Germinal center (tissue), 1 donor: ENCODE measurements at regions not wholly inside any gene's neighbourhood (a gene's known extent, or its start where the extent isn't known, plus 50 kb on each side); places are given as distances from the start of the nearest gene placed in this dataset.

Experiments used
- DNase-seq: peaks from one replicate; pipeline ENCODE4 v3.0.0; 2012; ENCODE audit warnings: mixed read lengths, low spot score

GRCh38 chr12:77406219-77406905 is 341.0 kb upstream of the E2F7 start:
- no peak for DNase-seq

GRCh38 chr12:77402716-77403115 is 337.3 kb upstream of the E2F7 start:
- DNase-seq: no peak

GRCh38 chr12:77401770-77402081 is 336.4 kb upstream of the E2F7 start:
- DNase-seq: no peak

GRCh38 chr12:77401064-77401769 is 335.8 kb upstream of the E2F7 start:
- DNase-seq: no peak

- no peak for DNase-seq
These were observed 327.2 kb upstream of the E2F7 start for GRCh38 chr12:77392467-77393088.

GRCh38 chr12:77388445-77389265 is 323.3 kb upstream of the E2F7 start:
- no peak for DNase-seq

- no peak for DNase-seq
These were observed 322.3 kb upstream of the E2F7 start for GRCh38 chr12:77387671-77388070.

- no peak for DNase-seq
These were observed 321.8 kb upstream of the E2F7 start for GRCh38 chr12:77387214-77387613.

GRCh38 chr12:77384941-77385340 is 319.6 kb upstream of the E2F7 start:
- DNase-seq: no peak

GRCh38 chr12:77382096-77382742 is 316.9 kb upstream of the E2F7 start:
- DNase-seq: no peak

GRCh38 chr12:77377622-77378021 is 312.3 kb upstream of the E2F7 start:
- no peak for DNase-seq

GRCh38 chr12:77377116-77377515 is 311.7 kb upstream of the E2F7 start:
- no peak for DNase-seq

- no peak for DNase-seq
These were observed 309.3 kb upstream of the E2F7 start for GRCh38 chr12:77374673-77375072.

GRCh38 chr12:77372494-77372893 is 307.1 kb upstream of the E2F7 start:
- no peak for DNase-seq

GRCh38 chr12:77372026-77372425 is 306.7 kb upstream of the E2F7 start:
- no peak for DNase-seq

- DNase-seq: no peak
These were observed 303.0 kb upstream of the E2F7 start for GRCh38 chr12:77368379-77368778.

GRCh38 chr12:77366616-77367015 is 301.2 kb upstream of the E2F7 start:
- no peak for DNase-seq

GRCh38 chr12:77364400-77364799 is 299.0 kb upstream of the E2F7 start:
- no peak for DNase-seq

- DNase-seq: no peak
These were observed 297.3 kb upstream of the E2F7 start for GRCh38 chr12:77362509-77363210.

- DNase-seq: no peak
These were observed 292.3 kb upstream of the E2F7 start for GRCh38 chr12:77357655-77358054.

GRCh38 chr12:77354766-77355362 is 289.5 kb upstream of the E2F7 start:
- no peak for DNase-seq
